ENCODE measurements at regions not wholly inside any gene's neighbourhood (a gene's known extent, or its start where the extent isn't known, plus 50 kb on each side); places are given as distances from the start of the nearest gene placed in this dataset.

GRCh38 chr9:129242191-129242941 lies 64.3 kb upstream of the IER5L start:
- Mint-ChIP-seq H3K27ac (ENCODE audit: unreplicated experiment) (no peak overlapping the region), H3K9me3 (ENCODE audit: low read depth) (no peaks in the 10 kb centered on the region)

GRCh38 chr9:129241725-129242124 lies 63.7 kb upstream of the IER5L start:
- Mint-ChIP-seq H3K9me3 (ENCODE audit: low read depth) (no peaks in the 10 kb centered on the region), H3K27me3 (ENCODE audit: low read depth) (no peaks in the 10 kb centered on the region), H3K36me3 (ENCODE audit: low read depth) (no peaks in the 10 kb centered on the region), H3K4me3 (ENCODE audit: unreplicated experiment) (no peak overlapping the region), H3K4me1 (ENCODE audit: low read depth) (peaks cover 13% of the 10 kb centered on the region), H3K27ac (ENCODE audit: unreplicated experiment) (no peak overlapping the region)
- peak; percentile 69 for DNase-seq (ENCODE audit: low spot score)
- TF ChIP-seq, protein P1, sequence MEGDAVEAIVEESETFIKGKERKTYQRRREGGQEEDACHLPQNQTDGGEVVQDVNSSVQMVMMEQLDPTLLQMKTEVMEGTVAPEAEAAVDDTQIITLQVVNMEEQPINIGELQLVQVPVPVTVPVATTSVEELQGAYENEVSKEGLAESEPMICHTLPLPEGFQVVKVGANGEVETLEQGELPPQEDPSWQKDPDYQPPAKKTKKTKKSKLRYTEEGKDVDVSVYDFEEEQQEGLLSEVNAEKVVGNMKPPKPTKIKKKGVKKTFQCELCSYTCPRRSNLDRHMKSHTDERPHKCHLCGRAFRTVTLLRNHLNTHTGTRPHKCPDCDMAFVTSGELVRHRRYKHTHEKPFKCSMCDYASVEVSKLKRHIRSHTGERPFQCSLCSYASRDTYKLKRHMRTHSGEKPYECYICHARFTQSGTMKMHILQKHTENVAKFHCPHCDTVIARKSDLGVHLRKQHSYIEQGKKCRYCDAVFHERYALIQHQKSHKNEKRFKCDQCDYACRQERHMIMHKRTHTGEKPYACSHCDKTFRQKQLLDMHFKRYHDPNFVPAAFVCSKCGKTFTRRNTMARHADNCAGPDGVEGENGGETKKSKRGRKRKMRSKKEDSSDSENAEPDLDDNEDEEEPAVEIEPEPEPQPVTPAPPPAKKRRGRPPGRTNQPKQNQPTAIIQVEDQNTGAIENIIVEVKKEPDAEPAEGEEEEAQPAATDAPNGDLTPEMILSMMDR (IDR thresholded peaks at IDR 0.05), result no peak

More at GRCh38 chr9:129242191-129242941, 64.3 kb upstream of the IER5L start:
- no peak overlapping the region for H3K4me3 Mint-ChIP-seq (ENCODE audit: unreplicated experiment)
- DNase-seq (ENCODE audit: low spot score), result peak; percentile 54
- H3K27me3 Mint-ChIP-seq (ENCODE audit: low read depth), result no peaks in the 10 kb centered on the region
- TF ChIP-seq, protein P1 (IDR thresholded peaks at IDR 0.05), result no peak
- H3K4me1 Mint-ChIP-seq (ENCODE audit: low read depth), result peaks cover 7% of the 10 kb centered on the region
- no peaks in the 10 kb centered on the region for H3K36me3 Mint-ChIP-seq (ENCODE audit: low read depth)

GRCh38 chr9:129240581-129241211 lies 62.6 kb upstream of the IER5L start:
- no peaks in the 10 kb centered on the region for H3K27me3 Mint-ChIP-seq (ENCODE audit: low read depth)
- H3K4me3 Mint-ChIP-seq (ENCODE audit: unreplicated experiment), result no peak overlapping the region
- no peaks in the 10 kb centered on the region for H3K36me3 Mint-ChIP-seq (ENCODE audit: low read depth)
- H3K4me1 Mint-ChIP-seq (ENCODE audit: low read depth), result peaks cover 13% of the 10 kb centered on the region
- no peak overlapping the region for H3K27ac Mint-ChIP-seq (ENCODE audit: unreplicated experiment)
- H3K9me3 Mint-ChIP-seq (ENCODE audit: low read depth), result no peaks in the 10 kb centered on the region
- DNase-seq (ENCODE audit: low spot score), result peak; percentile 33
- TF ChIP-seq, protein P1 (IDR thresholded peaks at IDR 0.05), result no peak

- peak; percentile 11 for DNase-seq (ENCODE audit: low spot score)
- Mint-ChIP-seq H3K36me3 (ENCODE audit: low read depth) (no peaks in the 10 kb centered on the region), H3K27ac (ENCODE audit: unreplicated experiment) (no peak overlapping the region), H3K9me3 (ENCODE audit: low read depth) (no peaks in the 10 kb centered on the region), H3K27me3 (ENCODE audit: low read depth) (no peaks in the 10 kb centered on the region), H3K4me1 (ENCODE audit: low read depth) (peaks cover 8% of the 10 kb centered on the region), H3K4me3 (ENCODE audit: unreplicated experiment) (no peak overlapping the region)
- TF ChIP-seq, protein P1 (IDR thresholded peaks at IDR 0.05), result no peak
Observed at GRCh38 chr9:129239946-129240490, 62.0 kb upstream of the IER5L start.

GRCh38 chr9:129237803-129238202 lies 59.7 kb upstream of the IER5L start:
- Mint-ChIP-seq H3K4me1 (ENCODE audit: low read depth) (peaks cover 8% of the 10 kb centered on the region), H3K27ac (ENCODE audit: unreplicated experiment) (no peak overlapping the region), H3K9me3 (ENCODE audit: low read depth) (peaks cover 10% of the 10 kb centered on the region), H3K36me3 (ENCODE audit: low read depth) (no peaks in the 10 kb centered on the region), H3K4me3 (ENCODE audit: unreplicated experiment) (no peak overlapping the region), H3K27me3 (ENCODE audit: low read depth) (no peaks in the 10 kb centered on the region)
- TF ChIP-seq, protein P1 (IDR thresholded peaks at IDR 0.05), result no peak
- peak; percentile 33 for DNase-seq (ENCODE audit: low spot score)

All from chondrocyte (in vitro differentiated cells).